Subcutaneous abdominal adipose tissue (tissue), 5 donors: ENCODE measurements at regions not wholly inside any gene's neighbourhood (a gene's known extent, or its start where the extent isn't known, plus 50 kb on each side); places are given as distances from the start of the nearest gene placed in this dataset.

ENCODE experiments used
- H3K27ac ChIP-seq: one replicate; pipeline ENCODE4 v1.7.0; 2013; ENCODE audit warnings: low read depth, mild to moderate bottlenecking, inconsistent platforms, low read length, moderate library complexity
- H3K27me3 ChIP-seq, 5 donors: one replicate each; pipeline ENCODE4 v1.7.0; 2013; ENCODE audit warnings: low read length in 5 of 5, inconsistent platforms in 1 of 5; ENCODE audit not compliant: control insufficient read depth in 5 of 5, insufficient read depth in 4 of 5
- H3K36me3 ChIP-seq, 5 donors: one replicate each; pipeline ENCODE4 v1.7.0; 2013; ENCODE audit warnings: low read length in 5 of 5; ENCODE audit not compliant: control insufficient read depth in 5 of 5, insufficient read depth in 5 of 5
- H3K4me1 ChIP-seq, 5 donors: one replicate each; pipeline ENCODE4 v1.7.0; 2013; ENCODE audit warnings: low read length in 5 of 5, mild to moderate bottlenecking in 3 of 5, moderate library complexity in 1 of 5; ENCODE audit not compliant: control insufficient read depth in 5 of 5, insufficient read depth in 5 of 5
- H3K4me3 ChIP-seq, 5 donors: one replicate each; pipeline ENCODE4 v1.7.0; 2013; ENCODE audit warnings: low read length in 5 of 5, low read depth in 1 of 5
- H3K9ac ChIP-seq, 5 donors: one replicate each; pipeline ENCODE4 v1.7.0; 2013; ENCODE audit warnings: low read length in 5 of 5, mild to moderate bottlenecking in 4 of 5, moderate library complexity in 3 of 5
- H3K9me3 ChIP-seq, 5 donors: one replicate each; pipeline ENCODE4 v1.7.0; 2013; ENCODE audit warnings: low read length in 5 of 5; ENCODE audit not compliant: control insufficient read depth in 5 of 5
- donor health status: healthy.
- donor health status: healthy.
- donor health status: healthy.
- donor health status: healthy.
- donor health status: healthy.

GRCh38 chr5:44252545-44252944 lies 136.7 kb downstream of the FGF10 start:
- no peak overlapping the region for H3K4me3 ChIP-seq
- no peaks in the 10 kb centered on the region for H3K9me3 ChIP-seq
- no peaks in the 10 kb centered on the region for H3K36me3 ChIP-seq
- H3K4me1 ChIP-seq = no peaks in the 10 kb centered on the region
- no peak overlapping the region for H3K9ac ChIP-seq
- no peak overlapping the region for H3K27ac ChIP-seq
- no peaks in the 10 kb centered on the region for H3K27me3 ChIP-seq

GRCh38 chr5:44246986-44247385 lies 142.2 kb downstream of the FGF10 start:
- H3K27me3 ChIP-seq = no peaks in the 10 kb centered on the region
- no peaks in the 10 kb centered on the region for H3K36me3 ChIP-seq
- H3K9me3 ChIP-seq = no peaks in the 10 kb centered on the region
- H3K9ac ChIP-seq = no peak overlapping the region
- H3K27ac ChIP-seq = no peak overlapping the region
- no peaks in the 10 kb centered on the region for H3K4me1 ChIP-seq
- no peak overlapping the region for H3K4me3 ChIP-seq

GRCh38 chr5:44245935-44246334 lies 143.3 kb downstream of the FGF10 start:
- Histone ChIP-seq H3K27me3 (no peaks in the 10 kb centered on the region), H3K9me3 (no peaks in the 10 kb centered on the region), H3K4me1 (no peaks in the 10 kb centered on the region)

GRCh38 chr5:44242791-44243190 lies 146.4 kb downstream of the FGF10 start:
- no peaks in the 10 kb centered on the region for H3K4me1 ChIP-seq
- H3K4me3 ChIP-seq = no peak overlapping the region
- H3K27ac ChIP-seq = no peak overlapping the region
- H3K36me3 ChIP-seq = no peaks in the 10 kb centered on the region
- no peak overlapping the region for H3K9ac ChIP-seq
- H3K27me3 ChIP-seq = no peaks in the 10 kb centered on the region
- no peaks in the 10 kb centered on the region for H3K9me3 ChIP-seq

More at GRCh38 chr5:44245935-44246334, 143.3 kb downstream of the FGF10 start:
- Histone ChIP-seq H3K4me3 (no peak overlapping the region), H3K36me3 (no peaks in the 10 kb centered on the region), H3K27ac (no peak overlapping the region), H3K9ac (no peak overlapping the region)

GRCh38 chr5:44236040-44236439 lies 153.2 kb downstream of the FGF10 start:
- H3K4me1 ChIP-seq = no peaks in the 10 kb centered on the region
- H3K9me3 ChIP-seq = no peaks in the 10 kb centered on the region
- H3K27ac ChIP-seq = no peak overlapping the region
- H3K27me3 ChIP-seq = no peaks in the 10 kb centered on the region
- H3K9ac ChIP-seq = no peak overlapping the region
- H3K4me3 ChIP-seq = no peak overlapping the region
- H3K36me3 ChIP-seq = no peaks in the 10 kb centered on the region

GRCh38 chr5:44233691-44234090 lies 155.5 kb downstream of the FGF10 start:
- Histone ChIP-seq H3K27ac (no peak overlapping the region), H3K27me3 (no peaks in the 10 kb centered on the region), H3K4me1 (peaks cover 0 to 10% (median 0%) of the 10 kb centered on the region in 5 donors), H3K36me3 (no peaks in the 10 kb centered on the region), H3K9ac (no peak overlapping the region), H3K4me3 (no peak overlapping the region), H3K9me3 (no peaks in the 10 kb centered on the region)

- no peak overlapping the region for H3K9ac ChIP-seq
These were observed 163.7 kb downstream of the FGF10 start for GRCh38 chr5:44225231-44226160.

GRCh38 chr5:44199408-44199807 lies 189.8 kb downstream of the FGF10 start:
- Histone ChIP-seq H3K9ac (no peak overlapping the region), H3K4me3 (no peak overlapping the region), H3K4me1 (no peaks in the 10 kb centered on the region), H3K36me3 (no peaks in the 10 kb centered on the region), H3K27me3 (no peaks in the 10 kb centered on the region), H3K27ac (no peak overlapping the region), H3K9me3 (peaks cover 2 to 17% (median 16%) of the 10 kb centered on the region in 5 donors)

More at GRCh38 chr5:44225231-44226160, 163.7 kb downstream of the FGF10 start:
- Histone ChIP-seq H3K9me3 (peaks cover 0 to 2% (median 0%) of the 10 kb centered on the region in 5 donors), H3K27me3 (no peaks in the 10 kb centered on the region), H3K4me1 (peaks cover 0 to 5% (median 0%) of the 10 kb centered on the region in 5 donors), H3K4me3 (no peak overlapping the region), H3K36me3 (no peaks in the 10 kb centered on the region), H3K27ac (no peak overlapping the region)

GRCh38 chr5:44189255-44189654 lies 200.0 kb downstream of the FGF10 start:
- no peaks in the 10 kb centered on the region for H3K36me3 ChIP-seq
- peaks cover 0 to 8% (median 6%) of the 10 kb centered on the region in 5 donors for H3K9me3 ChIP-seq
- H3K4me3 ChIP-seq = no peak overlapping the region
- no peak overlapping the region for H3K27ac ChIP-seq
- H3K9ac ChIP-seq = no peak overlapping the region
- H3K27me3 ChIP-seq = no peaks in the 10 kb centered on the region
- peaks cover 0 to 6% (median 0%) of the 10 kb centered on the region in 5 donors for H3K4me1 ChIP-seq

- Histone ChIP-seq H3K4me3 (no peak overlapping the region), H3K4me1 (peaks cover 0 to 6% (median 0%) of the 10 kb centered on the region in 5 donors), H3K27me3 (no peaks in the 10 kb centered on the region), H3K9ac (no peak overlapping the region), H3K36me3 (no peaks in the 10 kb centered on the region), H3K9me3 (peaks cover 0 to 5% (median 0%) of the 10 kb centered on the region in 5 donors), H3K27ac (no peak overlapping the region)
These were observed 201.2 kb downstream of the FGF10 start for GRCh38 chr5:44187973-44188372.
